NT2/D1 (cell line): ENCODE measurements at regions not wholly inside any gene's neighbourhood (a gene's known extent, or its start where the extent isn't known, plus 50 kb on each side); places are given as distances from the start of the nearest gene placed in this dataset.

Experiments used
- YY1 ChIP-seq: IDR thresholded peaks from 2 replicates; pipeline ENCODE4 v1.6.1; 2011; ENCODE audit not compliant: insufficient read length, insufficient read depth
- ZNF274 ChIP-seq: IDR thresholded peaks from 2 replicates; pipeline ENCODE4 v1.6.1; 2011; ENCODE audit warnings: mild to moderate bottlenecking, low read depth, low read length

GRCh38 chrX:35292522-35292921, 349.9 kb downstream of the FAM47B start:
- no peak for TF ChIP-seq ZNF274
- no peak for TF ChIP-seq YY1
